ENCODE measurements at regions not wholly inside any gene's neighbourhood (a gene's known extent, or its start where the extent isn't known, plus 50 kb on each side); places are given as distances from the start of the nearest gene placed in this dataset.

GRCh38 chr2:118510807-118511206 lies 336.6 kb downstream of the EN1 start:
- no peak for DNase-seq (ENCODE audit: low spot score)

GRCh38 chr2:118509319-118510004 lies 338.0 kb downstream of the EN1 start:
- DNase-seq (ENCODE audit: low spot score), result no peak

GRCh38 chr2:118508282-118508681 lies 339.2 kb downstream of the EN1 start:
- no peak for DNase-seq (ENCODE audit: low spot score)

GRCh38 chr2:118505436-118505835 lies 342.0 kb downstream of the EN1 start:
- DNase-seq (ENCODE audit: low spot score), result no peak

GRCh38 chr2:118502106-118502505 lies 345.3 kb downstream of the EN1 start:
- no peak for DNase-seq (ENCODE audit: low spot score)

- no peak for DNase-seq (ENCODE audit: low spot score)
These were observed 348.5 kb downstream of the EN1 start for GRCh38 chr2:118498943-118499342.

- DNase-seq (ENCODE audit: low spot score), result no peak
These were observed 350.4 kb downstream of the EN1 start for GRCh38 chr2:118496870-118497611.

- DNase-seq (ENCODE audit: low spot score), result no peak
These were observed 351.0 kb downstream of the EN1 start for GRCh38 chr2:118496467-118496866.

- no peak for DNase-seq (ENCODE audit: low spot score)
These were observed 352.2 kb downstream of the EN1 start for GRCh38 chr2:118495290-118495689.

GRCh38 chr2:118493213-118493612 lies 354.2 kb downstream of the EN1 start:
- DNase-seq (ENCODE audit: low spot score), result no peak

GRCh38 chr2:118492335-118492734 lies 355.1 kb downstream of the EN1 start:
- DNase-seq (ENCODE audit: low spot score), result no peak

GRCh38 chr2:118490330-118490729 lies 357.1 kb downstream of the EN1 start:
- no peak for DNase-seq (ENCODE audit: low spot score)

GRCh38 chr2:118489712-118490299 lies 357.6 kb downstream of the EN1 start:
- no peak for DNase-seq (ENCODE audit: low spot score)

- no peak for DNase-seq (ENCODE audit: low spot score)
These were observed 366.1 kb downstream of the EN1 start for GRCh38 chr2:118481299-118481698.

- no peak for DNase-seq (ENCODE audit: low spot score)
These were observed 368.4 kb downstream of the EN1 start for GRCh38 chr2:118479020-118479419.

- no peak for DNase-seq (ENCODE audit: low spot score)
These were observed 370.2 kb downstream of the EN1 start for GRCh38 chr2:118477111-118477862.

- DNase-seq (ENCODE audit: low spot score), result no peak
These were observed 371.7 kb downstream of the EN1 start for GRCh38 chr2:118475622-118476205.

GRCh38 chr2:118474541-118474920 lies 372.9 kb downstream of the EN1 start:
- DNase-seq (ENCODE audit: low spot score), result no peak

GRCh38 chr2:118473846-118474540 lies 373.5 kb downstream of the EN1 start:
- no peak for DNase-seq (ENCODE audit: low spot score)

GRCh38 chr2:118473241-118473640 lies 374.2 kb downstream of the EN1 start:
- no peak for DNase-seq (ENCODE audit: low spot score)

- no peak for DNase-seq (ENCODE audit: low spot score)
These were observed 377.2 kb downstream of the EN1 start for GRCh38 chr2:118470297-118470696.

GRCh38 chr2:118469103-118469502 lies 378.3 kb downstream of the EN1 start:
- no peak for DNase-seq (ENCODE audit: low spot score)
